ENCODE measurements at regions not wholly inside any gene's neighbourhood (a gene's known extent, or its start where the extent isn't known, plus 50 kb on each side); places are given as distances from the start of the nearest gene placed in this dataset.
A peak's percentile ranks its signal among the peaks of the same experiment; 100 is the strongest.

DNA sequence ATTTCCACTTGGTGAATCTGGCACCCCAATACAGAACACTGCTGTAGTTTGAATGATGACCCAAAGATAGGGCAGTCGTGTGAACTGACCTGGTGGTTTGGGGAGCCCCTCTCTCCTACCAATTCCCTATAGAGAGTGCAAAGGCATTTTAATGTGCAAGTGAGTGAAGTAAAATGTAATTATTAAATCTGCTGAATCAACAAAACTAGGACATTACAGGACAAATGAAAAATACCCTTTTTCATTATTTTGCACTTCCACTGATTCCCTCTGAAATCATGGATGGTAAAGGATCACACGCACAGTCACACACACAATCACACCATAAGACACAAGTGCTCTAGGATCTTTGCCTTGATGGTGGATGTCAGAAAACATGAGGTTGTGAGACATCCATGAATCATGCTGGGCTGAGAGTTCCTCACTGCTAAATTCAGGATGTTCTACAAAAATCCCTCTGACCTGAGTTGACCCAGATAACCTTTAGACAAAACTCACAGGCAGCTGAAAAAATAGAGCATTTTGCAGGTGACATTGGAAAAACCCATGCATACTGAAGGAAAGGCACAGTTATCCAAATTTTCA lies 197.4 kb downstream of the FBXO15 start:
- Mint-ChIP-seq H3K9me3 (peaks cover 9% of the 10 kb centered on the region), H3K4me3 (no peak overlapping the region), H3K4me1 (ENCODE audit: unreplicated experiment) (peaks cover 18% of the 10 kb centered on the region), H3K27me3 (peaks cover 3% of the 10 kb centered on the region), H3K27ac (no peak overlapping the region), H3K36me3 (no peaks in the 10 kb centered on the region)
- TF ChIP-seq, protein P1, sequence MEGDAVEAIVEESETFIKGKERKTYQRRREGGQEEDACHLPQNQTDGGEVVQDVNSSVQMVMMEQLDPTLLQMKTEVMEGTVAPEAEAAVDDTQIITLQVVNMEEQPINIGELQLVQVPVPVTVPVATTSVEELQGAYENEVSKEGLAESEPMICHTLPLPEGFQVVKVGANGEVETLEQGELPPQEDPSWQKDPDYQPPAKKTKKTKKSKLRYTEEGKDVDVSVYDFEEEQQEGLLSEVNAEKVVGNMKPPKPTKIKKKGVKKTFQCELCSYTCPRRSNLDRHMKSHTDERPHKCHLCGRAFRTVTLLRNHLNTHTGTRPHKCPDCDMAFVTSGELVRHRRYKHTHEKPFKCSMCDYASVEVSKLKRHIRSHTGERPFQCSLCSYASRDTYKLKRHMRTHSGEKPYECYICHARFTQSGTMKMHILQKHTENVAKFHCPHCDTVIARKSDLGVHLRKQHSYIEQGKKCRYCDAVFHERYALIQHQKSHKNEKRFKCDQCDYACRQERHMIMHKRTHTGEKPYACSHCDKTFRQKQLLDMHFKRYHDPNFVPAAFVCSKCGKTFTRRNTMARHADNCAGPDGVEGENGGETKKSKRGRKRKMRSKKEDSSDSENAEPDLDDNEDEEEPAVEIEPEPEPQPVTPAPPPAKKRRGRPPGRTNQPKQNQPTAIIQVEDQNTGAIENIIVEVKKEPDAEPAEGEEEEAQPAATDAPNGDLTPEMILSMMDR (conservative IDR thresholded peaks at IDR 0.05): no peak
- DNase-seq (ENCODE audit: extremely low spot score, unreplicated experiment): no peak

DNA sequence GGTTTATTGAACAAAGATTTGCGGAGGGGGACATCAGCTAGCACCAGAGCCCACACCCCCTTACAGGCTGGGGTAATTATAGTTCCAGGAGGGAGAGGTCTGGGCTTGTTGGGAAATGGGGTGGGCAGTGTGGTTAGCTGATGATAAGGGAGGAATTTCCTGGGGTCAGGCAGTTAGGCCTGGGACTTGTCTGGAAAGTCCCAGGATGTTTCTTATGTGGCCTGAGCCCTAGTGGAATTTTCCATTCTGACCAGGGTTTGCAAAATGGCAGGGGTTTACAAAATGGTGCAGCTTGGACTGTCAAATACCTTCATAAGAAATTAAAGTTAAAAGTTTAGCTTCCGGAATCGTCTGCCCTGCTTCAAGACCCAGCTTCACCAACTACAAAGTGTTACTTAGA lies 199.1 kb downstream of the FBXO15 start:
- Mint-ChIP-seq H3K4me1 (ENCODE audit: unreplicated experiment) (peaks cover 18% of the 10 kb centered on the region), H3K36me3 (no peaks in the 10 kb centered on the region), H3K4me3 (no peak overlapping the region), H3K27ac (no peak overlapping the region), H3K9me3 (peaks cover 9% of the 10 kb centered on the region), H3K27me3 (no peaks in the 10 kb centered on the region)
- no peak for DNase-seq (ENCODE audit: extremely low spot score, unreplicated experiment)
- TF ChIP-seq, protein P1 (conservative IDR thresholded peaks at IDR 0.05): no peak

DNA sequence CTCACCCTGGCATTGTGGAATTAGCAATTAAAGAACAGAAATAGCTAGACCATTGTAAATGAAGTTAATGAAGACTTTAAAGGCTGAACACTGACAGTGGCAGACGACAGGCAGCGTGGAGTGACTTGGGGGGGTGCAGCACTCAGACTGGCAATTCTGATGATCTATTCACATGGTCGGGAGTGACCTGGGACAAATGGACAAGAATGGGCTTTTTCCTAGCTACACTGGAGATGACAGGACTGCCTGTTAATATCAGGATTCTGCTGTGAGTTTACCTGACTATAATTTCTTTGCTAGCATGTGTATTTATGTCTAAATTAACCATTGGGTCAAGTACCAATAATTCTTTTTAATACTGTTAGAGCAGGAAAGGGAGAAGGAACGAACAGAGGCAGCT lies 199.6 kb downstream of the FBXO15 start:
- H3K27me3 Mint-ChIP-seq: no peaks in the 10 kb centered on the region
- no peak overlapping the region for H3K27ac Mint-ChIP-seq
- peaks cover 9% of the 10 kb centered on the region for H3K9me3 Mint-ChIP-seq
- no peak overlapping the region for H3K4me3 Mint-ChIP-seq
- peaks cover 18% of the 10 kb centered on the region for H3K4me1 Mint-ChIP-seq (ENCODE audit: unreplicated experiment)
- DNase-seq (ENCODE audit: extremely low spot score, unreplicated experiment): no peak
- TF ChIP-seq, protein P1 (conservative IDR thresholded peaks at IDR 0.05): no peak
- H3K36me3 Mint-ChIP-seq: no peaks in the 10 kb centered on the region

DNA sequence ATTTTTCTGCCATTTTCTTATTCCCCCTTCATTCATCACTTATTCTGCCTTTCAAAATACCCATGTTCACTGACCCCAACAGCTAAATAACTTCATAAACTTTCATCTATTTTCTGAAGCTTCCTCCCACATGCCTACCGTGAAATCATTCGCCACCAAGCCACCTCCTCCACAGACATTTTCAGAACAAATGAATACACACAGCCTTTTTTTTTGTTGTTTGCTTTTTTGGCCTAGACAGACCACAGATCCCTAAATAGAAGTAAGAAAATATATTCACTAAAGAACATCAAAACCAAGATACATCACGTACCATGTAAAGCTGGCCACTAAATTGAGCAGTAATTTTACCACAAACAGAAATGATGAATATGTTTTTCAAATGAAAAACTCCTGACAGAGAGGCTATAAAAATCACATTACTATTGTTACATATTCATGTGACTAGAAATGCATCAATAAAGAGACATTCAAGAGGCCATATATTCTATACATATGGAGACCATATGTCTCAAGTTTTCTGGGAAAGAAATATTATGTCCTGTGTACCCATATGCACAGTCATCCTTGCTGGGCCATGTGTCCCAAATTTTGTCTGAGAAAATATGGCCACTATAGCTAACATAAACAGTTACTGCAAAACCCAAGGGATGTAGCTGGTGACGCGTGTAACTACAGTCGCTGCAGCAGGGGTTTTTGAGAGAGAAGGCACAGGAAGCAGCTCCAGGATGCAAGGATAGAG lies 200.3 kb downstream of the FBXO15 start:
- no peaks in the 10 kb centered on the region for H3K36me3 Mint-ChIP-seq
- DNase-seq (ENCODE audit: extremely low spot score, unreplicated experiment): no peak
- peaks cover 9% of the 10 kb centered on the region for H3K9me3 Mint-ChIP-seq
- H3K4me3 Mint-ChIP-seq: no peak overlapping the region
- H3K27me3 Mint-ChIP-seq: no peaks in the 10 kb centered on the region
- TF ChIP-seq, protein P1 (conservative IDR thresholded peaks at IDR 0.05): no peak
- peaks cover 18% of the 10 kb centered on the region for H3K4me1 Mint-ChIP-seq (ENCODE audit: unreplicated experiment)
- H3K27ac Mint-ChIP-seq: no peak overlapping the region

DNA sequence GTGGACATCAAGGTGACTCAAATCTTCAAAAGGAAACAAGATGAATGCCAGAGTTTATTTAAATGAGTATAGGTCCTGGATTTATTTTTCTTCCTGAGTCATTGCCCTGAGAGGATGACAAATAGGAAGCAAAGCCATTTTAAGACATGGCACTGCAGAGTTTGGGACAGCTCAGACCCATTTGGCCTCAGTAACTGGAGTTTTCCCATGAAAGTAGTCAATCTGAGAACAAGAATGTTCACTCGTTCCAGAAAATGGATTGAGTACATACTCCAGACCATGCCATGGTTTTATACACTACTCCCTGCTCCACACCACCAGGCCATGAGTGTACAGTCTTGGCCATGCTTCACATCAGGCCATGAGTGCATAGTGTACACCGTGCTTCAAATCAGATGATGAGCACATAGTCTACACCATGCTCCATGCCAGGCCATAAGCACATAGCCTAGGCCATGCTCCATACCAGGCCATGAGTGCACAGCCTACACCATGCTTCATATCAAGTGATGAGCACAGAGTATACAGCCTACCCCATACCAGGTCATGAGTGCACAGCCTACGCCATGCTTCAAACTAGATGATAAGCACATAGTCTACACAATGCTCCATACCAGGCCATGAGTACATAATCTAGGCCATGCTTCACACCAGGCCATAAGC lies 202.4 kb downstream of the FBXO15 start:
- Mint-ChIP-seq H3K4me3 (no peak overlapping the region), H3K9me3 (peaks cover 9% of the 10 kb centered on the region), H3K4me1 (ENCODE audit: unreplicated experiment) (peaks cover 18% of the 10 kb centered on the region), H3K27ac (peak overlapping the region; percentile 75), H3K27me3 (no peaks in the 10 kb centered on the region), H3K36me3 (no peaks in the 10 kb centered on the region)
- no peak for DNase-seq (ENCODE audit: extremely low spot score, unreplicated experiment)
- TF ChIP-seq, protein P1 (conservative IDR thresholded peaks at IDR 0.05): no peak

Measured in type B pancreatic cell (in vitro differentiated cells).